ENCODE measurements at regions not wholly inside any gene's neighbourhood (a gene's known extent, or its start where the extent isn't known, plus 50 kb on each side); places are given as distances from the start of the nearest gene placed in this dataset.

GRCh38 chr11:28619846-28620540, 511.8 kb downstream of the METTL15 start:
- Histone ChIP-seq H3K36me3 (ENCODE audit: low read depth, low read length) (no peaks in the 10 kb centered on the region), H3K9ac (ENCODE audit: low read length) (no peak overlapping the region), H3K4me3 (ENCODE audit: low read length) (peak overlapping the region; percentile 45; the same call in 1 of the 2 replicates), H3K79me2 (ENCODE audit: low read length) (no peaks in the 10 kb centered on the region), H3K9me2 (replicated peaks; ENCODE audit: low read length) (no peaks in the 10 kb centered on the region), H4K20me1 (ENCODE audit: low read length) (no peaks in the 10 kb centered on the region), H3F3A (ENCODE audit: low read length, unreplicated experiment) (no peaks in the 10 kb centered on the region), H3K27me3 (ENCODE audit: low read length) (no peaks in the 10 kb centered on the region), H3K27ac (ENCODE audit: low read length) (peak overlapping the region; percentile 65), H2AFZ (ENCODE audit: low read length) (peak overlapping the region; percentile 37), H3K9me3 (ENCODE audit: low read length) (no peaks in the 10 kb centered on the region), H3K4me1 (ENCODE audit: insufficient read depth, low read length) (peaks cover 35% of the 10 kb centered on the region), H3K4me2 (ENCODE audit: low read length) (peak overlapping the region; percentile 73)
- DNase-seq (peak; percentile 74), ATAC-seq (peak; percentile 81)
- ChIA-PET POLR2A (ENCODE audit: unreplicated experiment) (interaction anchor here (0.6 kb wide), 1 partner anchor 241 kb away, joined by 4 read pairs; no protein-coding TSS in a partner anchor), CTCF (interaction anchor here (0.6 kb wide), 1 partner anchor 714 kb away, joined by 3 read pairs; no protein-coding TSS in a partner anchor)
- no TSS peak for BruUV-seq (replicated peaks)
- intact Hi-C loops (cut with micrococcal nuclease) = loop anchor here (2.0 kb wide), 1 partner anchor 81 kb away; no protein-coding TSS in a partner anchor
- no peak for TF ChIP-seq CTCF (conservative IDR thresholded peaks at IDR 0.05; ENCODE audit: low read depth, low read length)
- TF ChIP-seq EZH2phosphoT487 (IDR thresholded peaks at IDR 0.05; ENCODE audit: borderline replicate concordance, low read length) = no peak
- no peak for TF ChIP-seq EZH2 (IDR thresholded peaks at IDR 0.05; ENCODE audit: low read length, unreplicated experiment)

GRCh38 chr11:28618416-28618815, 510.2 kb downstream of the METTL15 start:
- Histone ChIP-seq H3K9ac (ENCODE audit: low read length) (no peak overlapping the region), H2AFZ (ENCODE audit: low read length) (no peak overlapping the region), H3K36me3 (ENCODE audit: low read depth, low read length) (no peaks in the 10 kb centered on the region), H3K4me2 (ENCODE audit: low read length) (peak overlapping the region; percentile 17; the same call in 1 of the 2 replicates), H3K79me2 (ENCODE audit: low read length) (no peaks in the 10 kb centered on the region), H3K27ac (ENCODE audit: low read length) (peak overlapping the region; percentile 53), H3K9me3 (ENCODE audit: low read length) (no peaks in the 10 kb centered on the region), H3F3A (ENCODE audit: low read length, unreplicated experiment) (no peaks in the 10 kb centered on the region), H3K27me3 (ENCODE audit: low read length) (no peaks in the 10 kb centered on the region), H3K4me3 (ENCODE audit: low read length) (no peak overlapping the region), H4K20me1 (ENCODE audit: low read length) (no peaks in the 10 kb centered on the region), H3K9me2 (replicated peaks; ENCODE audit: low read length) (no peaks in the 10 kb centered on the region), H3K4me1 (ENCODE audit: insufficient read depth, low read length) (peaks cover 35% of the 10 kb centered on the region)
- DNase-seq = peak; percentile 45
- peak; percentile 18 for ATAC-seq
- no TSS peak for BruUV-seq (replicated peaks)
- CTCF ChIA-PET = no interaction called here
- intact Hi-C loops (cut with micrococcal nuclease) = no loop called here
- POLR2A ChIA-PET (ENCODE audit: unreplicated experiment) = no interaction called here
- no peak for TF ChIP-seq EZH2 (IDR thresholded peaks at IDR 0.05; ENCODE audit: low read length, unreplicated experiment)
- no peak for TF ChIP-seq CTCF (conservative IDR thresholded peaks at IDR 0.05; ENCODE audit: low read depth, low read length)
- no peak for TF ChIP-seq EZH2phosphoT487 (IDR thresholded peaks at IDR 0.05; ENCODE audit: borderline replicate concordance, low read length)
